ENCODE measurements at regions not wholly inside any gene's neighbourhood (a gene's known extent, or its start where the extent isn't known, plus 50 kb on each side); places are given as distances from the start of the nearest gene placed in this dataset.
"Not testable (repeated sequence)": the region's sequence is repeated elsewhere in the genome, so short reads cannot be mapped to it uniquely, and the experiment has no call there.

DNA sequence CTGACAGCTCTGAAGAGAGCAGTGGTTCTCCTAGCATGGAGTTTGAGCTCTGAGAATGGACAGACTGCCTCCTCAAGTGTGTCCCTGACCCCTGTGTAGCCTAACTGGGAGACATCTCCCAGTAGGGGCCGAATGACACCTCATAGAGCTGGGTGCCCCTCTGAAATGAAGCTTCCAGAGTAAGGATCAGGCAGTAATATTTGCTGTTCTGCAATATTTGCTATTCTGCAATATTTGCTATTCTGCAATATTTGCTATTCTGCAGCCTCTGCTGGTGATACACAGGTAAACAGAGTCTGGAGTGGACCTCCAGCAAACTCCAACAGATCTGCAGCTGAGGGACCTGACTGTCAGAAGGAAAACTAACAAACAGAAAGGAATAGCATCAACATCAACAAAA is 105.5 kb downstream of the BUD13 start:
- DNase-seq (ENCODE audit: low read depth in 2 of 2, low spot score in 1 of 2) = not testable (repeated sequence)

DNA sequence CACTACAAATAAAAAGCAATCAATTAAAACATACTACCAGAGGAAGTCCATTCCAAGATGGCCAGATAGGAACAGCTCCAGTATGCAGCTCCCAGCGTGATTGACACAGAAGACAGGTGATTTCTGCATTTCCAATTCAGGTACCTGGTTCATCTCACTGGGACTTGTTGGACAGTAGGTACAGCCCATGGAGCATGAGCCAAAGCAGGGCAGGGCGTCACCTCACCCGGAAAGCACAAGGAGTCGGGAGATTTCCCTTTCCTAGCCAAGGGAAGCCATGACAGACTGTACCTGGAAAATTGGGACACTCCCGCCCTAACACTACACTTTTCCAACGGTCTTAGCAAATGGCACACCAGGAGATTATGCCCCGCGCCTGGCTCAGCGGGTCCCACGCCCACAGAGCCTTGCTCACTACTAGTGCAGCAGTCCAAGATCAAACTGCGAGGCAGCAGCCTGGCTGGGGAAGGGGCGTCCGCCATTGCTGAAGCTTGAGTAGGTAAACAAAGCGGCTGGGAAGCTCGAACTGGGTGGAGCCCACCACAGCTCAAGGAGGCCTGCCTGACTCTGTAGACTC is 106.0 kb downstream of the BUD13 start:
- DNase-seq (ENCODE audit: low read depth in 2 of 2, low spot score in 1 of 2) = not testable (repeated sequence)

DNA sequence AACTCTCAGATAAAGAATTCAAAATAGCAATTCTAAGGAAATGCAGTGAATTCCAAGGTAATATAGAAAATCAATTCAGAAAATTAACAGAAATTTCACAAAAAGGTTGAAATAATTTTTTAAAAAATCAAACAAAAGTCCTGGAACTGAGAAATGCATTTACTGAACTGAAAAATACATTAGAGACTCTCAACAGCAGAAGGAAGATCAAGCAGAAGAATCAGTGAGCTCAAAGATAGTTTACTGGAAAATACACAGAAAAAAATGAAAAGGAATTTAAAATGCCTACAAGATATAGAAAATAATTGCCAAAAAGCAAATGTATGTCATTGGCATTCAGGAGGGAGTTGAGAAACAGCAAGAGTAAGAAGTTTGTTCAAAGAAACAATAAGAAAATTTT is 107.3 kb downstream of the BUD13 start:
- DNase-seq (ENCODE audit: low read depth in 2 of 2, low spot score in 1 of 2) = no peak

DNA sequence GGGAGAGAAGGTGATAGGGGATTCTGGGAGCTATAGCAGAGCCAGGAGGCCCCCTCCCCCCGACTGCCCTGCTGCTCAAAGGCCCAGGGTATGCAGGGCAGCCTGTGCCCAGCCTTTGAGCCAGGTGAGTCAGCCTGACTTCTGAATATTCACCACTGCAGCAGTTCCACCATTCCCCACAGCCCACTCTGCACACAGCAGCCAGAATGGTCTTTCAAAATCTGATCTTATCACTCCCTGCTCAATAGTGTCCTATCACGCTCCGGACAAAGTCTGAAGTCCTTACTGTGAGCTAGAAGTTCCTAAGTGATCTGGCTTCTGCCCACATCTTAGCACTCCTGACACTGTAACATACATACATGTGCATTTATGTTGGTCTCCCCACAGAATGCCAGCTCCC is 111.7 kb downstream of the BUD13 start:
- DNase-seq (ENCODE audit: low read depth in 2 of 2, low spot score in 1 of 2) = no peak

DNA sequence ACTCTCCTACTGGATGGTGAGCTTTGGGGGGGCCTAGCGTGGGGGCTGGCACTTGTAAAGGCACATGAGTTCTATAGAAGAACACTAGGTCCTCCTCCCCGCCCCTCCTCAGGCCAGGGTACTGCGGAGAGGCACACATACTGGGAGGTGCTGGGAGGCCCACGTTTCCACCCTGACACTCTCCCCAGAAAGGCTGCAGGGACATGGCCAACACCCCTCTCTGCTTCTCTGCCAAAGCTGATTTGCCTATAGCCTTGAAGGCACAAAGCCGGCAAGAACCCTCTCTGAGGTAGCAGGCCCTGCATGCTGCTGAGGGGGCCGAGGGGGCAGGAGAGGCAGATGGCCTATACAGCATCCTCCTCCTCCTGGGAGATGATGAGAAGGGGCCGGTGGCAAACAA is 112.8 kb downstream of the BUD13 start:
- DNase-seq (ENCODE audit: low read depth in 2 of 2, low spot score in 1 of 2) = no peak

DNA sequence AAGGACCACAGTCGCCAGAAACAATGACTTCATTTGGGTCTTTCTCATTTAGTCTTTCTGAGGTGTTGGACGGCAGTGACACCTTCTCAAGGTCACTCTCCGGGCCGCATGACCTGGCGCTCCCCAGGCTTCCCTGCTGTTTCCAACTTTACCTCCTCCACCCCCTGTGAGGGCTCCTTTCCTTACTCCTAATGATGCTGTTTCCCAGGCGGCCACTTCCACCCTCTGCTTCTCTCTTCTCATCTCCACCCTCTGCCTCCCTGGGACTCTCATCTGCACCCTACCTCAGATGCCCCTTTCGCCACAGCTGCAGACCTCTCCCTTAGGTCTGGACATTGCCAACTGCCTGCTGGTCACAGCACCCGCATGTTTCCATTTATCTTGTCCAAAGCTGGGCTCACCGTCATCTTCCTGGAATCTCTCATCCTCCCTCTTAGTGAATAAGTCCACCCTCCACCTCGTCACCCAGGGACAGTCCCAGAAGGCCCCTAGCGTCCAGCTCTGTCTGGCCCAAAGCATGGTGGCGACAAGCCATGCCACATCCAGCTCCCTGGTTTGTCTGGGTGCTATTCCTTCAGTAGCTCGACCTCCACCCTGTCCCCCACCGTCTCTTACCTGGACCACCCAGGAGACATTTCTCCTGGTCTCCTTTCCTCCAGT is 113.8 kb downstream of the BUD13 start:
- no peak for DNase-seq (ENCODE audit: low read depth in 2 of 2, low spot score in 1 of 2)

DNA sequence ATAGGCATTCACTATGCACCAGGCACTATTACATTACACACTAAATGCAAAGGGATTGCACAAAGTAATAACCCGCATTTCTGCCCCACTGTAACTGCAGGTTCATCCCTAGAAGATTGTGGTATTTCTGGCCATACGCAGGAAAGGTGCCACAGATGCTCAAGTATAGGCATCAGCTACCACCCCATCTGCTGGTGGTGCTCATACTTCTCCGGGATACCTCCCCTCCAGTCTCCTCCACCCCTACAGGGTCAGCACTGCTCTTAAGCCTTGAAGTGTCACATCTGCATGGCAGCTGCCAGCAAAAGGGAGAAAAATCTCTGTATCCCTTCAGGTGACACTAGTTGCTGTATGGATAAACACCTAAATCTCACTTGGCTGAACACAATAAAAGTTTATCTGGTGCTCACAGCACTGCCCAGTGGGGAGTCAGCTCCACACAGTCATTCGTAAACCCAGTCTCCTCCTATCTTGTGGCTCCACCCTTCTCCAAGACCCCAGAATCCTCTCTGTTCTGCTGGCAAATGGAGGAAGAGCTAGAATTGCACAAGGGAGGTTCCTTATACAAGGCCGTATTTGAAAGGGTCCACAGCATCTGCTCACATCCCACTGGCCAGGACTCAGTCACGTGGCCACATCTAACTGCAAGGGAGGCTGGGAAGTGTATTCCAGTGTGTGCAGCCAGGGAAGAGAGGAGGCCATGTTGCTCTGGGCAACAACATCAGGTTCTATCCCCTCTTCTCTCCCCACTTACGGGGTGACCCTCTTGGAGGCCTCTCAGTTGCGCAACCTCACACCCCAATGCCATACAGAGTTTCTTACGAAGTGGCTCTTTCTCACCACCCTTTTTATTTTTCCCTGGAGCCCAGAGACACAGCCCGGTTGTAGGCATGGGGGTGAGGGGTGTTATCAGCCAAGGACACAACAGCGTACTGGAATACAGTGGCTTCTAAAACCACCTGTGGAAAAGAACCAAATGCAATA is 114.7 kb downstream of the BUD13 start:
- DNase-seq (ENCODE audit: low read depth in 2 of 2, low spot score in 1 of 2) = no peak

DNA sequence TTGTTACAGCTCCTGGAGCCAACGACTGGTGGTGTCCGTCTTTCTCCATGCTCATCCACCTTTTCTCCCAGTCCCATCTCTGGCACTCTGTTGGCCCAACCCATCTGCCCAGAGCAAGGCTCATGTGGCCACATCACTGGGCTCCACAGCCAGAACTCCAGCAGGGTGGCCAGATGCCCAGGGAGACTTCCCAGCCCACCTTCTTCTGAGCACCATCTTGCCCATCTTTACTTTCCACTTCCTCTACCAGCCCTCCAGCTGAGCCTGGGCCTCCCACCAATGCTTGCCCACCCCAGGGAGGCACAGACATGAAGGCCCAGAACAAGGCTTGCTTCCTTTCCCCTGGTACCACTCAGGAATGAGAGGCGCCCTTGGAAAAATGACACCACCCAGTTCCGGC is 116.8 kb downstream of the BUD13 start:
- DNase-seq (ENCODE audit: low read depth in 2 of 2, low spot score in 1 of 2) = no peak

DNA sequence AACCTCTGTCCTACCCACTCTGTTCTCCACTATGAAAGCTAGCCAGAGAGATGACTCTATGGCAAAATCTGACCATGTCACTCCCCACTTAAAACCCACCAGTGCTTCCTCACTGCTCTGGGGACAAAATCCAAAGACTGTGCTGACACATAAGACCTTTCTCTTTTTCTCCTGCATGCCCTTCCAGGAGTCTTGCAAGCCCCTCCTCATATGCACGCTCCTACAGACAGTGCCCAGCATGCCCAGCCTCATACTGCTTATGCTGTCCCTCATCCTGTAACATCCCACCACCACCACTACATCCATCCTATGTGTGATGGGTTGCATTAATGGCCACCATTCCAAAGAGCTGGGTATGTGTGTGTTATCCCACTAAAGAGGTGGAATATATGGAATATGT is 118.3 kb downstream of the BUD13 start:
- DNase-seq (ENCODE audit: low read depth in 2 of 2, low spot score in 1 of 2) = no peak

DNA sequence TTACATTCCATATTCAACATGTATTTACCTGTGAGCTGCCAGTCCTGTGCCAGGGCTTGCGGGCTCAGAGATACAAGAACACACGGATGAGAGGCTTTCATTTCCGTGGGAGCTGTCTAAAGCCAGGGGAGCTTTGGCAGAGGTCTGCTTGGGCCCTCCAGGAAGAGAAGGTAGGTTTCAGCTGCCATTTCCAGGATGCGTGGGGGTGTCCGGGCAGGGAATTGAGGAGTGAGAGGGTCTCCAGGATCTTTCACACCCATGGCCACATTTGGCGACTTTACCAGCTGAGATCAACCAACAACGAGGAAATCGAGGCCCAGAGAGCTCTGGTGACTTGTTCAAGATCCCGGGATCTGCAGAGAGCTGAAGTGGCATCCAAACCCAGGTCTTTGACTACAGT is 119.6 kb downstream of the BUD13 start:
- no peak for DNase-seq (ENCODE audit: low read depth in 2 of 2, low spot score in 1 of 2)

DNA sequence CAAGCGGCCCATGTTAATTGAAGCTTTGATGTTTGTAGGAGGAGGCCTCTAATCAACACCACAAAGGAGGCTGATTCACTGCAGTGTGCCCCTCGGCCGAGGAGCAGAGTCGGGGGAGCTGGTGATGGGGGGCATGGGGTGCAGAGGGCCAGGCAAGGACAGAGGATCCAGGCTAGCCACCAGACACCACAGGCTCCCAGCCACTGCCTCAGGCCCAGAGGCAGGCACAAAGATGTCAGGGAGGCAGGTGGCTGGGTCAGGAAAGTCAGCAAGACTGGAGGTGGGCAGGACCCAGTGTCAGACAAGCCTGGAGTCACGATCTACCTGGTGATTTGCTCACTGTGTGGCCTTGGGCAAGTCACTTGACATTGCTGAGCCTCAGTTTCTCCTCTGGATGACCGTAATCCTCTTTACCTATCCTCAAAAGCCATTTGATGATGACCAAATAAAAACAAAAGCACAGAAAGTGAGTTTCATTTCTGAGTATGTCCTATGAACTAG is 121.0 kb downstream of the BUD13 start:
- no peak for DNase-seq (ENCODE audit: low read depth in 2 of 2, low spot score in 1 of 2)

DNA sequence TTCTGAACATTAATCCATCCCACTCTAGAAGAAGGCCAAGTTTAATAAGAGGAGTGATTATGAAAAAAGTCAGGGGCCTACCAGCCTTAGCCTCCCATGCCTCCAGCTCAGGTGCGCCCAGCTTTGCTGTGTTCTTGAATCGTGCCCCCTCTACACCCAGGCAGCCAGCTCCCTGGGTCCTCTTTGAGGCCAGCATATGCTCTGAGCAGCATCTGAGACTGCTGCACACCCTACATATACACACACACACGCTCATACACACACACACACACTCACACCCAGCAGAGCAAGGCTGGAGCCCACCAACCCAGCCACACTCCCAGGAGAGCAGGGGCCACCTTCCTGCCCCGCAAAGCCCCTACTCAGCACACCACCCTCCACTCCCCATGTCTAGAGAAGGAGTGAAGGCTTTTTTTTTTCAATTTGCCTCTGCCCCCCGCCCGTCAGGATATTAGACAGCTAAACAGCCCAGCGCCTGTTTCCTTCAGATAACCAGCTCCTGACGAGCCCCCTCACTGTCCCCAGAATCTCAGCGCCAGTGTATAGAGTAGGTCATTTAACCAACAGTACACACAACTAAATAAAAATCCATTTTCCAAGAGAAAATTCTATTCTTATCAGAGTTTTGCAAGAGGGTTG is 121.6 kb downstream of the BUD13 start:
- DNase-seq (ENCODE audit: low read depth in 2 of 2, low spot score in 1 of 2) = no peak

DNA sequence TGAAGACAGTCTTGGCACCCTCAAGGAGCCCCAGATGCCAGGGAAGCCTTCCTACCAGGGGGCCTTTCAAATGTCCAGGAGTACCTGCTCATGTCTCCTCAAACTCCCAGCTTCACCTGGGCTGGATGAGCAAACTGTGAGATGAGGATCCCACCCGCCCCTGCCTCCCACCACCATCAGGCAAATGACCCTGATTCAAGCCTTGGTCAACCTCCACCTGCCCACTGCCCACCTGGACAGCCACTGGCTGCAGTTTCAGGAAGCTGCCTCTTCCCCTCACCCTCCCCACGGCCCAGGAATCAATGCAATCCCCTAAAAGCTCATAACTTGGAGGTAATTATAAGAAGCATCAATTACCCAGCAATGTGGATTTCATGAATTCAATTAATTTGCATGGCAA is 122.7 kb downstream of the BUD13 start:
- DNase-seq (ENCODE audit: low read depth in 2 of 2, low spot score in 1 of 2) = no peak

DNA sequence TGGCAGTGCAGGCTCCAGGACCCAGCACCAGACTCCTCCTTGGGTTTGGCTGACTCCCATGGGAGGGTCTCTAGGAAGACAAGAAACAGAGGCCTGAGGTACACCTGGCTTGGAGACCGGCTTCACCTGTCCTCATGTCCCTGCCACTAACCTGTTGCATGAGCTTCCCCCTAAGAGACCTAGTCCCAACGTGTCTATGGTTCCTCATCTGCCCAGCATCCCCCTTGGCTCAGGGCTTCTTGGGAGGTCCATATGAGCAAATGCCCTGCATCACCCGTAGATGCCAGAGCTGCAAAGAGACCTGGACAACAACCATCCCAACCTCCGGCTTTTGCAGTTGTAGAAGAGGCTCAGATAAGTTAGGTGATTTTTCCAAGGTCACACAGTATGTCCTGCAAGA is 123.5 kb downstream of the BUD13 start:
- no peak for DNase-seq (ENCODE audit: low read depth in 2 of 2, low spot score in 1 of 2)

DNA sequence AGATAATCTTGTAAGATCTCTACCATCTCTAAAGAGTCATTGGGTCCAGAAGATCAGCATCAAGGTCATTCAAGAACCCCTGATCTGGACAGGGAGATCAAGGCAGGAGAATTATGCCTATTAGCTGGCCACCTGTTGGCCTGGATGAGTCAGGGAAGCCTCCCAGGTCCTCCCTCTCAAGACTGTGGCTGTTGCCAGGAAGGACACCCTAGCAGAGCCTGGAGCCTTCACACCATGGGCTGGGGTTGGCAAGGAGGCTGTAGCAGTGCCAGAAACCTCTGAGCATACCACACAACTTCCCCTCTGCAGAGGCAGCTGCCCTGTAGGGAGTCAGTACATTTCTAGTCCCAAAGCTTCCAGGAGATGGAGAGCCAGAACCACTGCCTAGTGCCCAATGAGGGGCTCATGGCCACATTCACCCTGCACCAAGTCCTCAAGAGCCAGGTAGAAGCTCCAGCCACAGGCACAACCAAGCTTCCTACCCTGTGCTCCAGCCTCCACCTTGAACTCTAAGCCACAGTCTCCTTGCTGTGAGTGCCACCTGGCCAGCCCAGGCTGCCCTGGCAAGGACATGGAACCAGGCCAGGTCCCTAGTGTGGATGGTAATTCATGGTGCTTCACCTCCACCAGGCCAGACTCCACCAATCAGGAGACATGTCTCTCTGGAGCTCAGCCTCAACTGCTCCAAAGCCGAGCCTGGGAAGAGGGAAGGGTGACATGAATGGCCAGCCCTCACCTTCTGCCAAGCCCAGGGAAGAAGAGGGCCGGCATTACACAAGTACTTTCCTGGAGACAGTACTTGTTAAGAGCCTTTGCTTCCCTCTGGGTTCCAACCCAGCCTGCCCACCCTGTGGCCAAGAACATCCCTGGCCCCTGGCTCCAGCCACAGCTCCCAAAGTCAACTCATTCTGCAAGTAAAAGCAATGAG is 124.3 kb downstream of the BUD13 start:
- DNase-seq (ENCODE audit: low read depth in 2 of 2, low spot score in 1 of 2) = no peak

DNA sequence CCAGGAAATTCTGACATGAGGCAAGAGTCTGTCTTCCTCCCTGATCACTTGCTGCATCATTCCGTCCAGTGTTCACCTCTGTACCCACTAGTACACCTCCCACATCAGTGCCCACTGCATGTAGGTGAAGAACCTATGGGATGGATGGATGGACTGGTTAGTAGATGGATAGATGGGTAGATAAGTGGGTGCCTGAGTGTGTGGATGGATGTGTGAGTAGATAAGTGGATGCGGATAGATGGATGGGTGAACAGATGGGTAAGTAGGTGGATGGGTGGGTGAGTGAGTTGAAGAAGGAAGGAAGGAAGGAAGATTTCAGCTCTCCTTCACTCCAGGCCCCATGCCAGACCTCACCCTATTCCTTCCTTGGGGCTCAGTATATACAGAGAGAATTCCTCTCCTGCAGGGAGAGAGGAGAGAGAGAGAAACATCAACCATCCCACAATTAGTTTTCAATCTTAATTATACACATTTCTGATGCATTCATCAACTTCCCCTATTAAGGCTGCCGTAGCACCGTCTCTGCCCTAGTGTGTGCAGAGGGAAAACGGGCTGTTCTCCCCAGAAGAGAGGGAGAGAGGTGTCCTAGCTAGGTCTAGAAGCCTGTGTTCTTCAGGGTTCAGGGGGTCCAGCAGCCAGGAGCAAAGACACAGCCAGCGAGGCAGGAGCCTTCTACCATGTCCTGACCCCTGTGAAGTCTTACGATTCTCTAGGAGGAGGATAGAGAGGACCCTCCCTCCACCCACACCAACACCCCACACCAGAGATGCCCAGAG is 125.3 kb downstream of the BUD13 start:
- DNase-seq (ENCODE audit: low read depth in 2 of 2, low spot score in 1 of 2) = no peak

DNA sequence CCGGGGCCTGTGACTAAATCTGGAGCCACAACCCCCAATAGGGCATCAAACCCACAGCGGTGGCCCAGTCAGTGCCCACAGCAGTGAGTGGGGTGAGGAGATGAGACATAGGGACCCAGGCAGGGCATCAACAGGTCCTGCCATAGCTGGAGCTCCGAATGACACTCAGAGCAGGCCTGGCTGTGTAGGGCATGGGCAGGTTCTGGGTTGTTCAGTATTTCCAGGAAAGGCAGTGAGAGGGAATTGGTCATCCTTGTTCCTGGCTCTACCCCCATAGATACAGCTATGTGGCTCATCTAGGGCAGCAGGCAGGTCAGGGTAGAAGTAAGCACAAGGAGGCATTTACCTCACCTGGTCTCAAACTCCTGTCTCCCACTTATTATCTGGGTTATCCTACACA is 126.6 kb downstream of the BUD13 start:
- DNase-seq (ENCODE audit: low read depth in 2 of 2, low spot score in 1 of 2) = no peak

DNA sequence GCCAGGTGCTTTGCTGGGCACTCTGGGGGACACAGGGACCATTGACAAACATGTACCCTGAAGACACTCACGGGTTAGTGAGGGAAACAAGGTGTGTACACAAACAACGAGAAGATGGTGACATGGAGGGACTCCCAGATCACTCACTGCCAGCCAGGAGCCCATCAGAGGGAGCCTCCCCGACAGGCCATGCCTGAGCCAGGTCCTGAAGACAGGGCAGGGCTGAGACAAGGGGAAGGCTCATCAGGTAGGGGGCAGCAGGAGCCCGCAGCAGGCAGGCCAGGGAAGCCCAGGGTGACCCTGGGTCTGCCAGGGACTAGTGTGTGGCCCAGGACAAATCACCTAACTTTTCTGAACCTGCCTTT is 127.9 kb downstream of the BUD13 start:
- DNase-seq (ENCODE audit: low read depth in 2 of 2, low spot score in 1 of 2) = no peak

DNA sequence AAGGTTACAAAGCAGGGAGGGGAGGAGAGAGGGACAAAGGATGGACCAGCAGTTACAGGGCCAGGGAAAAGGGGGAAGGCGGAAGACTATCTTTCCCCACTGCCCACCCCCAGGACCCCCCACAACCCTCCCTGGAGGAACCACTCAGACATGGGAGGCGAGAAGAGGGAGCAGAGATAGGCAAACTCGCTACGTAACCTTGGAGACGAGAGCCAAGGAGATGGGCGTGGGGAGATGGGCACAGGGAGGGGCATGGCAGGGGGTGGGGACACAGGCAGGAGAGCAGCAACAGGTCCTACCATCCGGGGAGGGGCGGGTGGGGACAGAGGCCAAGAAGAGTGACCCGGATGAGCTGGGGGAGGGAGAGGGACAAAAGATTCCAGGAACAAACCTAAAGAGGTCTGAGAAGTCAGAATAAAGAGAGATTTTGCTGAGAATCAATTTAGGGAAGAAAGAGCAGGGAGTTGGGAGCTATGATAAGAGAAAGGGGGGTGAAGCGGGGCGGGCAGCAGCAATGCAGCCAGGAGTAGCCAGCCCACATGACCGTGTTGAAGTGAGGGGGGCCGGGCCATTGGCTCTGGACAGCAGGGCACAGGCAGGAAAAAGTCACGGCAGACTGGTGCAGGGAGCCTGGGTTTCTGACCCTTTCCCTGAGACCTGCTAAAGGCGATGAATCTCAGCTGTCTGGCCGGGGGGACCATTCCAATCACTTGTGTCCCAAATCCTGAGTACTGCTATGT is 128.4 kb downstream of the BUD13 start:
- DNase-seq (ENCODE audit: low read depth in 2 of 2, low spot score in 1 of 2) = no peak
